Loucy (cell line): ENCODE measurements at regions not wholly inside any gene's neighbourhood (a gene's known extent, or its start where the extent isn't known, plus 50 kb on each side); places are given as distances from the start of the nearest gene placed in this dataset.

Experiments used
- H2AFZ ChIP-seq: fragments of 200-600 bp; sonication (generic); 2 replicates; pipeline ENCODE4 v1.6.0; 2016; ENCODE audit warnings: antibody characterized with exemption, mild to moderate bottlenecking, low read length, moderate library complexity
- H3F3A ChIP-seq: fragments of 200-600 bp; 2 replicates; pipeline ENCODE4 v1.6.0; 2016; ENCODE audit warnings: antibody characterized with exemption, low read depth, mild to moderate bottlenecking
- H3K27me3 ChIP-seq: fragments of 200-600 bp; sonication (generic); 2 replicates; pipeline ENCODE4 v1.6.1; 2014; ENCODE audit warnings: low read length, mild to moderate bottlenecking; ENCODE audit not compliant: insufficient read depth, poor library complexity, severe bottlenecking
- H3K36me3 ChIP-seq: fragments of 200-600 bp; sonication (generic); 2 replicates; pipeline ENCODE4 v1.6.1; 2016; ENCODE audit warnings: low read length; ENCODE audit not compliant: insufficient read depth
- H3K4me1 ChIP-seq: fragments of 200-600 bp; sonication (generic); 2 replicates; pipeline ENCODE4 v1.5.1; 2014; ENCODE audit warnings: low read length, mild to moderate bottlenecking; ENCODE audit not compliant: insufficient read depth, poor library complexity, severe bottlenecking
- H3K4me2 ChIP-seq: fragments of 200-600 bp; sonication (generic); 2 replicates; pipeline ENCODE4 v1.6.0; 2014; ENCODE audit warnings: antibody characterized with exemption, low read length, low read depth, mild to moderate bottlenecking; ENCODE audit not compliant: poor library complexity, severe bottlenecking
- H3K4me3 ChIP-seq: fragments of 200-600 bp; sonication (generic); 2 replicates; pipeline ENCODE4 v1.5.1; 2014; ENCODE audit warnings: low read length, mild to moderate bottlenecking, mixed read lengths; ENCODE audit not compliant: poor library complexity, severe bottlenecking
- H3K79me2 ChIP-seq: fragments of 200-600 bp; sonication (generic); 2 replicates; pipeline ENCODE4 v1.6.1; 2014; ENCODE audit warnings: low read length; ENCODE audit not compliant: insufficient read depth
- H3K9ac ChIP-seq: fragments of 200-600 bp; sonication (generic); 2 replicates; pipeline ENCODE4 v1.6.0; 2014; ENCODE audit warnings: mild to moderate bottlenecking, low read depth, low read length, moderate library complexity; ENCODE audit not compliant: poor library complexity, severe bottlenecking
- H3K9me2 ChIP-seq: fragments of 200-600 bp; sonication (generic); replicated peaks from 2 replicates; pipeline ENCODE4 v1.6.1; 2016; ENCODE audit warnings: low read depth, low read length, mixed read lengths
- H3K9me3 ChIP-seq: fragments of 200-600 bp; sonication (generic); 2 replicates; pipeline ENCODE4 v1.6.1; 2014; ENCODE audit warnings: mild to moderate bottlenecking, antibody characterized with exemption, low read length, low read depth; ENCODE audit not compliant: insufficient read depth
- H4K20me1 ChIP-seq: fragments of 200-600 bp; sonication (generic); 2 replicates; pipeline ENCODE4 v1.6.0; 2014; ENCODE audit warnings: antibody characterized with exemption, low read length, mild to moderate bottlenecking; ENCODE audit not compliant: insufficient read depth, poor library complexity, severe bottlenecking
- CTCF ChIP-seq: fragments of 200-600 bp; sonication (generic); conservative IDR thresholded peaks from 2 replicates; pipeline ENCODE4 v1.5.1; 2014; ENCODE audit warnings: mild to moderate bottlenecking, antibody characterized with exemption, low read length
- EZH2phosphoT487 ChIP-seq: fragments of 200-600 bp; IDR thresholded peaks from 2 replicates; pipeline ENCODE4 v1.6.1; 2018; ENCODE audit warnings: antibody characterized with exemption, mild to moderate bottlenecking, moderate library complexity, borderline replicate concordance

- Histone ChIP-seq H3K36me3 (no peaks in the 10 kb centered on the region), H4K20me1 (no peaks in the 10 kb centered on the region), H3K79me2 (no peaks in the 10 kb centered on the region), H3K9ac (no peak overlapping the region), H3K9me3 (no peaks in the 10 kb centered on the region), H3K4me1 (no peaks in the 10 kb centered on the region), H3K4me3 (no peak overlapping the region), H3K27me3 (no peaks in the 10 kb centered on the region), H3K4me2 (no peak overlapping the region), H3K9me2 (no peaks in the 10 kb centered on the region), H3F3A (no peaks in the 10 kb centered on the region), H2AFZ (no peak overlapping the region)
- TF ChIP-seq CTCF (no peak), EZH2phosphoT487 (no peak)
These were observed 961.7 kb downstream of the NTRK3 start for GRCh38 chr15:87294854-87295253.

- H3K4me3 ChIP-seq: no peak overlapping the region
- no peaks in the 10 kb centered on the region for H3K27me3 ChIP-seq
- no peaks in the 10 kb centered on the region for H3F3A ChIP-seq
- TF ChIP-seq CTCF (no peak), EZH2phosphoT487 (no peak)
- H3K4me1 ChIP-seq: no peaks in the 10 kb centered on the region
- H3K36me3 ChIP-seq: no peaks in the 10 kb centered on the region
- no peaks in the 10 kb centered on the region for H3K9me2 ChIP-seq
- no peaks in the 10 kb centered on the region for H3K79me2 ChIP-seq
- H4K20me1 ChIP-seq: no peaks in the 10 kb centered on the region
- no peak overlapping the region for H3K4me2 ChIP-seq
- no peak overlapping the region for H3K9ac ChIP-seq
- H3K9me3 ChIP-seq: no peaks in the 10 kb centered on the region
- H2AFZ ChIP-seq: no peak overlapping the region
These were observed 963.5 kb downstream of the NTRK3 start for GRCh38 chr15:87293031-87293430.

- H3K4me3 ChIP-seq: no peak overlapping the region
- H3K79me2 ChIP-seq: no peaks in the 10 kb centered on the region
- no peaks in the 10 kb centered on the region for H3K9me3 ChIP-seq
- no peaks in the 10 kb centered on the region for H4K20me1 ChIP-seq
- H3K36me3 ChIP-seq: no peaks in the 10 kb centered on the region
- no peak for TF ChIP-seq CTCF
- no peak for TF ChIP-seq EZH2phosphoT487
- H3K4me1 ChIP-seq: no peaks in the 10 kb centered on the region
- no peaks in the 10 kb centered on the region for H3F3A ChIP-seq
- no peak overlapping the region for H3K4me2 ChIP-seq
- no peaks in the 10 kb centered on the region for H3K27me3 ChIP-seq
- H2AFZ ChIP-seq: no peak overlapping the region
- H3K9ac ChIP-seq: no peak overlapping the region
- H3K9me2 ChIP-seq: no peaks in the 10 kb centered on the region
These were observed 969.4 kb downstream of the NTRK3 start for GRCh38 chr15:87287156-87287555.
